Neuronal stem cell (in vitro differentiated cells): ENCODE measurements at regions not wholly inside any gene's neighbourhood (a gene's known extent, or its start where the extent isn't known, plus 50 kb on each side); places are given as distances from the start of the nearest gene placed in this dataset.
A peak's percentile ranks its signal among the peaks of the same experiment; 100 is the strongest.

Experiments
- DNase-seq: peaks from one replicate; pipeline ENCODE4 v3.0.0-alpha.2; 2013; ENCODE audit warnings: low spot score
- H2AFZ ChIP-seq: one replicate; pipeline ENCODE4 v1.6.1; 2013; ENCODE audit warnings: mild to moderate bottlenecking, low read length, inconsistent platforms
- H2AK5ac ChIP-seq: 2 replicates; pipeline ENCODE4 v1.6.1; 2013; ENCODE audit warnings: low read depth, mild to moderate bottlenecking, inconsistent platforms, low read length, moderate library complexity, mixed read lengths
- H2BK120ac ChIP-seq: 2 replicates; pipeline ENCODE4 v1.6.1; 2013; ENCODE audit warnings: low read depth, mild to moderate bottlenecking, inconsistent platforms, low read length, moderate library complexity, mixed read lengths
- H2BK12ac ChIP-seq: one replicate; pipeline ENCODE4 v1.6.1; 2013; ENCODE audit warnings: low read length, inconsistent platforms
- H2BK15ac ChIP-seq: 2 replicates; pipeline ENCODE4 v1.6.1; 2013; ENCODE audit warnings: mild to moderate bottlenecking, low read length, inconsistent platforms, mixed read lengths
- H2BK5ac ChIP-seq: one replicate; pipeline ENCODE4 v1.6.1; 2013; ENCODE audit warnings: inconsistent platforms, mild to moderate bottlenecking, low read length, moderate library complexity
- H3K14ac ChIP-seq: one replicate; pipeline ENCODE4 v1.6.1; 2013; ENCODE audit warnings: low read length, inconsistent platforms
- H3K18ac ChIP-seq: 2 replicates; pipeline ENCODE4 v1.6.1; 2013; ENCODE audit warnings: low read length, inconsistent platforms
- H3K23ac ChIP-seq: 2 replicates; pipeline ENCODE4 v1.6.1; 2013; ENCODE audit warnings: low read depth, mild to moderate bottlenecking, mixed read lengths, low read length, inconsistent platforms; ENCODE audit not compliant: poor library complexity
- H3K27ac ChIP-seq: replicated peaks from 3 replicates; pipeline ENCODE4 v1.5.1; 2013; ENCODE audit warnings: low read length, inconsistent platforms
- H3K27me3 ChIP-seq, 3 experiments: 2 replicates each; pipeline ENCODE4 v1.6.1; 2013; ENCODE audit warnings: low read length in 3 of 3, mild to moderate bottlenecking in 2 of 3, inconsistent platforms in 1 of 3, low read depth in 1 of 3, mixed read lengths in 1 of 3, moderate library complexity in 1 of 3; ENCODE audit not compliant: control insufficient read depth in 3 of 3, insufficient read depth in 3 of 3
- H3K36me3 ChIP-seq, 2 donors: replicated peaks in 1 of 2; 2 replicates each; pipeline ENCODE4 v1.6.1; 2013; ENCODE audit warnings: low read length in 2 of 2; ENCODE audit not compliant: control insufficient read depth in 2 of 2, insufficient read depth in 2 of 2
- H3K4ac ChIP-seq: 2 replicates; pipeline ENCODE4 v1.6.1; 2013; ENCODE audit warnings: inconsistent platforms, mild to moderate bottlenecking, low read length, moderate library complexity
- H3K4me1 ChIP-seq, 2 donors: 1 replicate in 1 of 2; 2 replicates in 1 of 2; pipeline ENCODE4 v1.6.1; 2013; ENCODE audit warnings: low read length in 2 of 2, low read depth in 1 of 2; ENCODE audit not compliant: control insufficient read depth in 2 of 2, insufficient read depth in 1 of 2
- H3K4me2 ChIP-seq: one replicate; pipeline ENCODE4 v1.6.1; 2013; ENCODE audit warnings: mild to moderate bottlenecking, low read length, inconsistent platforms; ENCODE audit not compliant: insufficient read depth, poor library complexity, severe bottlenecking
- H3K4me3 ChIP-seq, 2 donors: 2 replicates each; pipeline ENCODE4 v1.5.1; 2013; ENCODE audit warnings: low read length in 2 of 2, mild to moderate bottlenecking in 2 of 2, inconsistent platforms in 1 of 2, moderate library complexity in 1 of 2
- H3K79me1 ChIP-seq: one replicate; pipeline ENCODE4 v1.6.1; 2013; ENCODE audit warnings: low read depth, mild to moderate bottlenecking, inconsistent platforms, low read length, moderate library complexity
- H3K9ac ChIP-seq: one replicate; pipeline ENCODE4 v1.6.1; 2013; ENCODE audit warnings: mild to moderate bottlenecking, low read depth, low read length, inconsistent platforms; ENCODE audit not compliant: poor library complexity
- H3K9me3 ChIP-seq, 2 donors: replicated peaks in 1 of 2; 2 replicates each; pipeline versions ENCODE3 to v1.6.1; 2013; ENCODE audit warnings: low read length in 2 of 2, mild to moderate bottlenecking in 2 of 2, inconsistent platforms in 1 of 2, low read depth in 1 of 2, mixed read lengths in 1 of 2, moderate library complexity in 1 of 2; ENCODE audit not compliant: control insufficient read depth in 2 of 2, insufficient read depth in 1 of 2
- H4K8ac ChIP-seq: one replicate; pipeline ENCODE4 v1.6.1; 2013; ENCODE audit warnings: low read depth, mild to moderate bottlenecking, inconsistent platforms, low read length, moderate library complexity
- H4K91ac ChIP-seq: one replicate; pipeline ENCODE4 v1.6.1; 2013; ENCODE audit warnings: low read length, low read depth, mild to moderate bottlenecking, inconsistent platforms; ENCODE audit not compliant: poor library complexity
- WGBS, 2 donors: extraction: QIAGEN DNeasy Blood & Tissue Kit; methylation state at CpG; one replicate each; pipeline ENCODE4 v1.1.7; 2013; ENCODE audit warnings: missing lambda C conversion rate in 2 of 2, mixed read lengths in 1 of 2; ENCODE audit not compliant: insufficient read length in 2 of 2, insufficient replicate concordance in 1 of 2; ENCODE audit errors: extremely low coverage in 2 of 2; 5-methylcytosine and 5-hydroxymethylcytosine counted together

GRCh38 chr6:165222315-165223025 is 86.9 kb downstream of the C6orf118 start:
- DNase-seq, result no peak
- Histone ChIP-seq H2AK5ac (no peak overlapping the region), H2BK5ac (no peak overlapping the region), H3K36me3 (no peaks in the 10 kb centered on the region), H3K27ac (no peak overlapping the region), H2BK120ac (no peak overlapping the region), H3K4me1 (peaks cover 0 to 4% of the 10 kb centered on the region in 2 donors), H3K9ac (no peak overlapping the region), H4K91ac (no peak overlapping the region), H3K4ac (no peak overlapping the region), H3K9me3 (no peaks in the 10 kb centered on the region), H3K14ac (no peak overlapping the region), H2BK15ac (peak overlapping the region; percentile 25), H2BK12ac (no peak overlapping the region), H4K8ac (no peak overlapping the region), H2AFZ (no peak overlapping the region), H3K4me2 (no peak overlapping the region), H3K23ac (no peak overlapping the region), H3K18ac (no peak overlapping the region), H3K27me3 (no peaks in the 10 kb centered on the region), H3K79me1 (no peaks in the 10 kb centered on the region), H3K4me3 (no peak overlapping the region)
- WGBS, 2 donors, result no CpG with 5 or more reads among the region's 5 CpGs

DNA sequence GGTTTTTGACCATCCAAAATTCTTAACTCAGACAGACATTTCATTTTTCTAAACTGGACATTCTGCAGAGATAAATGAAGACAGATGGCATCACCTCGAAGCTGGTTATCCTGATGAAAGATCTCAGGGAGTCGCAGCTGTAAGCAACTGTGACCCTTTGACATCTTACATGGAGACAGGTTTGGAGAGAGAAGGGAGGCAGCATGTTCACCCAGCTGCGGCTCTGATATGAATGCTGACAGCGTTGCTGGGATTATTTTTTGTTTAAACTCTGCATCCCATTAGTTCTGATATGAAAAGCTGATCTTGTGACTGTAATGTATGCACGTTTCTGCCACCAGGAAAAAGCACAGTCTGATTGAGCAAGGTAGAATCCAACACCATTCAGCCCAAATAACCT is 89.4 kb downstream of the C6orf118 start:
- Histone ChIP-seq H3K9me3 (no peaks in the 10 kb centered on the region), H3K27me3 (no peaks in the 10 kb centered on the region), H2BK15ac (no peak overlapping the region), H3K4me1 (peaks cover 0 to 4% of the 10 kb centered on the region in 2 donors), H3K14ac (no peak overlapping the region), H3K27ac (no peak overlapping the region), H2BK5ac (no peak overlapping the region), H4K8ac (no peak overlapping the region), H3K4ac (no peak overlapping the region), H4K91ac (no peak overlapping the region), H3K79me1 (no peaks in the 10 kb centered on the region), H3K36me3 (no peaks in the 10 kb centered on the region), H2BK12ac (no peak overlapping the region), H3K4me2 (no peak overlapping the region), H3K18ac (no peak overlapping the region), H3K4me3 (no peak overlapping the region), H3K9ac (no peak overlapping the region), H2AFZ (no peak overlapping the region), H2BK120ac (no peak overlapping the region), H2AK5ac (no peak overlapping the region), H3K23ac (no peak overlapping the region)
- DNase-seq, result no peak
- WGBS, 2 donors, result no CpG with 5 or more reads among the region's 5 CpGs

DNA sequence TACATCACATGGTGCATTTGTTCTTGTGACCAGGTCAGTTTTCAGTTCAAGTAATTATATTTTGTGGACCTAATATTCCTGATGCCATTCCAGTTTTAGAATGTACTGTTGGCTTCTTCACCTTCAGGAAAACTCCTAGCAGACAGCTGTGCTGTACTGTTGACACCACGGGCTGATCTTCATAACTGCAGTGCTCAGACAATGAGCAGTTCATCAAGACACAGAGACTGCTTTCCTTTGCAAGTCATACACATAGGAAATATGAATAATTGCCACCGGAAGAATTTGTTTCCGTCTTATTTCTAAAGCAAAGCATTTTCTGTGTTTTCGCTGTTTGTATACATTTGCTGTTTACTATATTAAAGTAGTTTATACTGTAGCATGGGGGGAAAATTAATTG is 89.8 kb downstream of the C6orf118 start:
- no peak overlapping the region for H2BK15ac ChIP-seq
- no peaks in the 10 kb centered on the region for H3K27me3 ChIP-seq
- no peak overlapping the region for H2AFZ ChIP-seq
- no peak overlapping the region for H3K4me3 ChIP-seq
- H3K9ac ChIP-seq, result no peak overlapping the region
- H3K79me1 ChIP-seq, result no peaks in the 10 kb centered on the region
- H4K8ac ChIP-seq, result no peak overlapping the region
- H2BK120ac ChIP-seq, result no peak overlapping the region
- H3K23ac ChIP-seq, result no peak overlapping the region
- H2BK12ac ChIP-seq, result no peak overlapping the region
- no CpG with 5 or more reads among the region's 4 CpGs for WGBS, 2 donors
- no peak for DNase-seq
- H3K18ac ChIP-seq, result no peak overlapping the region
- no peak overlapping the region for H3K4ac ChIP-seq
- peaks cover 0 to 4% of the 10 kb centered on the region in 2 donors for H3K4me1 ChIP-seq
- no peak overlapping the region for H2BK5ac ChIP-seq
- no peaks in the 10 kb centered on the region for H3K9me3 ChIP-seq
- H2AK5ac ChIP-seq, result no peak overlapping the region
- H3K27ac ChIP-seq, result no peak overlapping the region
- H3K14ac ChIP-seq, result no peak overlapping the region
- no peak overlapping the region for H4K91ac ChIP-seq
- H3K4me2 ChIP-seq, result no peak overlapping the region
- no peaks in the 10 kb centered on the region for H3K36me3 ChIP-seq

DNA sequence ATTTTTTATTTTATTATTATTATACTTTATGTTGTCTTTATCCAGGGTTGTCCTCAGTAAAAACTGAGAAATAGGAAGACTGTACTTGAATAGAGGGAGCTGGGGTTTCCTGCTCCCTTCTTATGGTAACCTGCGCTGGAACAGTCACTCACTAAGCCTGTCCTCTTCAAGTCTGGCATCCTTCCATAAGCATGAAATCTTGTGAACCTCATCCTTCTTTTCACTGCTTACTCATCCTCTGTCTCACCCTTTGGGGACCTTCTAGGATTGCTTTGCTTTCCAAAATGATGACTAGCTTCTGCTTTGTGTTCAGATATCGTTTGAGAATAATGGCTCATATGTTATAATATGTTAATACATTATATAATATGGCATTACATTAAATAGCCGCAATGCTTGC is 90.6 kb downstream of the C6orf118 start:
- H3K4me1 ChIP-seq, result peaks cover 0 to 4% of the 10 kb centered on the region in 2 donors
- no peaks in the 10 kb centered on the region for H3K36me3 ChIP-seq
- H4K91ac ChIP-seq, result no peak overlapping the region
- no peak overlapping the region for H3K9ac ChIP-seq
- H2BK15ac ChIP-seq, result no peak overlapping the region
- no peak overlapping the region for H3K18ac ChIP-seq
- DNase-seq, result no peak
- no peak overlapping the region for H2AFZ ChIP-seq
- no CpG with 5 or more reads among the region's 3 CpGs for WGBS, 2 donors
- no peak overlapping the region for H2BK120ac ChIP-seq
- no peaks in the 10 kb centered on the region for H3K9me3 ChIP-seq
- H3K27ac ChIP-seq, result no peak overlapping the region
- H3K4me3 ChIP-seq, result no peak overlapping the region
- H2AK5ac ChIP-seq, result no peak overlapping the region
- H3K27me3 ChIP-seq, result no peaks in the 10 kb centered on the region
- no peak overlapping the region for H2BK5ac ChIP-seq
- H4K8ac ChIP-seq, result no peak overlapping the region
- no peak overlapping the region for H2BK12ac ChIP-seq
- no peaks in the 10 kb centered on the region for H3K79me1 ChIP-seq
- H3K23ac ChIP-seq, result no peak overlapping the region
- H3K4ac ChIP-seq, result no peak overlapping the region
- no peak overlapping the region for H3K4me2 ChIP-seq
- no peak overlapping the region for H3K14ac ChIP-seq
